HCT116 (cell line): ENCODE measurements at regions not wholly inside any gene's neighbourhood (a gene's known extent, or its start where the extent isn't known, plus 50 kb on each side); places are given as distances from the start of the nearest gene placed in this dataset.

Experiments
- ATAC-seq: fragments of 200-7000 bp; cut with Tn5 transposase; 2 replicates; pipeline ENCODE4 v1.9.1; 2020; ENCODE audit warnings: mild to moderate bottlenecking, moderate library complexity
- BruUV-seq: library from RNA; stranded (reverse); fragments of 400-500 nt; replicated peaks from 2 replicates; lab custom pipeline; 2021; lab: Mats Ljungman, UMichigan
- CTCF ChIA-PET: fragments of 300-600 bp; sonication (Branson Sonifier 250); formaldehyde crosslinking; loops from one replicate; lab custom pipeline; 2021; ENCODE audit warnings: antibody characterized with exemption; lab: Charles Lee
- POLR2A ChIA-PET: fragments of 300-600, 350-600 bp; sonication (Branson Sonifier 250); formaldehyde crosslinking; loops from one replicate; lab custom pipeline; 2021; ENCODE audit warnings: antibody characterized with exemption; lab: Charles Lee
- RAD21 ChIA-PET, 2 experiments: fragments of 300-600 bp; sonication (Branson Sonifier 250); formaldehyde crosslinking; loops; one replicate each; lab custom pipeline; 2023; ENCODE audit warnings: low total read pairs in 2 of 2; ENCODE audit not compliant: uncharacterized antibody in 2 of 2, unreplicated experiment in 2 of 2, low non-redundant PET in 1 of 2; lab: Charles Lee
- DNase-seq: peaks from one replicate; pipeline ENCODE4 v3.0.0-alpha.2; 2010; ENCODE audit warnings: low read depth, low spot score
- H2AFZ ChIP-seq: fragments of 200-600 bp; shearing (Covaris generic), sonication (generic); 2 replicates; pipeline ENCODE4 v1.6.1; 2017; ENCODE audit warnings: low read depth, mixed run types, mixed read lengths, antibody characterized with exemption, low read length; ENCODE audit not compliant: poor library complexity, severe bottlenecking
- H3K27ac ChIP-seq: 2 replicates; pipeline ENCODE4 v1.5.1; 2012; ENCODE audit warnings: low read depth, low read length
- H3K27me3 ChIP-seq: fragments of 200-600 bp; sonication (generic); 2 replicates; pipeline ENCODE4 v1.6.1; 2016; ENCODE audit warnings: mixed run types, low read length, mixed read lengths; ENCODE audit not compliant: insufficient read depth
- H3K36me3 ChIP-seq, 2 experiments: fragments of 200-500 bp in 1 of 2; fragments of 200-600 bp in 1 of 2; sonication (Bioruptor generic) in 1 of 2; sonication (generic) in 1 of 2; 2 replicates each; pipeline versions ENCODE4 v1.5.1 to v1.6.1; 2014 to 2016; ENCODE audit warnings: low read length in 2 of 2, inconsistent platforms in 1 of 2, mixed read lengths in 1 of 2, mixed run types in 1 of 2; ENCODE audit not compliant: insufficient read depth in 2 of 2, control insufficient read depth in 1 of 2
- H3K4me1 ChIP-seq, 2 experiments: fragments of 200-600 bp in 1 of 2; sonication (generic) in 1 of 2; 2 replicates each; pipeline versions ENCODE4 v1.5.1 to v1.6.1; 2012 to 2017; ENCODE audit warnings: low read length in 2 of 2, inconsistent platforms in 1 of 2, mild to moderate bottlenecking in 1 of 2, mixed read lengths in 1 of 2, mixed run types in 1 of 2, moderate library complexity in 1 of 2; ENCODE audit not compliant: insufficient read depth in 2 of 2, control insufficient read depth in 1 of 2
- H3K4me2 ChIP-seq: fragments of 200-600 bp; sonication (generic); 2 replicates; pipeline ENCODE4 v1.6.1; 2017; ENCODE audit warnings: mixed run types, low read length, mixed read lengths
- H3K4me3 ChIP-seq, 2 experiments: fragments of 200-600 bp in 1 of 2; sonication (generic) in 1 of 2; replicated peaks in 1 of 2; 2 replicates each; pipeline ENCODE4 v1.5.1; 2011 to 2016; ENCODE audit warnings: low read length in 2 of 2, control low read depth in 1 of 2, low read depth in 1 of 2, mild to moderate bottlenecking in 1 of 2, mixed read lengths in 1 of 2, mixed run types in 1 of 2
- H3K79me2 ChIP-seq: fragments of 200-600 bp; sonication (generic); 2 replicates; pipeline ENCODE4 v1.6.1; 2017; ENCODE audit warnings: mild to moderate bottlenecking, mixed run types, low read length, moderate library complexity, mixed read lengths; ENCODE audit not compliant: insufficient read depth
- H3K9ac ChIP-seq: fragments of 200-600 bp; sonication (generic); 2 replicates; pipeline ENCODE4 v1.6.1; 2016; ENCODE audit warnings: low read length, mixed read lengths
- H3K9me2 ChIP-seq: fragments of 200-600 bp; sonication (generic), shearing (Covaris generic); 2 replicates; pipeline ENCODE4 v1.6.1; 2017; ENCODE audit warnings: mixed run types, mild to moderate bottlenecking, moderate library complexity; ENCODE audit not compliant: insufficient read depth
- H3K9me3 ChIP-seq, 2 experiments: fragments of 200-500 bp in 1 of 2; fragments of 200-600 bp in 1 of 2; sonication (Bioruptor generic) in 1 of 2; sonication (generic) in 1 of 2; 2 replicates each; pipeline ENCODE4 v1.6.1; 2014 to 2017; ENCODE audit warnings: low read length in 2 of 2, mixed read lengths in 2 of 2, inconsistent platforms in 1 of 2, low read depth in 1 of 2, mild to moderate bottlenecking in 1 of 2, mixed run types in 1 of 2, moderate library complexity in 1 of 2; ENCODE audit not compliant: control insufficient read depth in 1 of 2, insufficient read depth in 1 of 2
- H4K20me1 ChIP-seq: fragments of 200-600 bp; sonication (generic), shearing (Covaris generic); 2 replicates; pipeline ENCODE4 v1.6.1; 2017; ENCODE audit warnings: mixed run types, mild to moderate bottlenecking, moderate library complexity; ENCODE audit not compliant: insufficient read depth
- ATF3 ChIP-seq: IDR thresholded peaks from 2 replicates; pipeline ENCODE4 v1.6.1; 2012
- CBX3 ChIP-seq: IDR thresholded peaks from 2 replicates; pipeline ENCODE4 v1.6.1; 2012; ENCODE audit warnings: low read depth
- ELF1 ChIP-seq: IDR thresholded peaks from 2 replicates; pipeline ENCODE4 v1.6.1; 2012; ENCODE audit warnings: low read depth, borderline replicate concordance
- EZH2 ChIP-seq: fragments of 200-600 bp; sonication (generic); IDR thresholded peaks from 2 replicates; pipeline ENCODE4 v1.6.1; 2017; ENCODE audit warnings: antibody characterized with exemption, mixed run types
- EZH2phosphoT487 ChIP-seq: fragments of 200-600 bp; IDR thresholded peaks from 2 replicates; pipeline ENCODE4 v1.6.1; 2018; ENCODE audit warnings: antibody characterized with exemption, borderline replicate concordance
- JUND ChIP-seq: IDR thresholded peaks from 2 replicates; pipeline ENCODE4 v1.6.1; 2012
- MAX ChIP-seq: IDR thresholded peaks from 2 replicates; pipeline ENCODE4 v1.6.1; 2012
- POLR2A ChIP-seq: IDR thresholded peaks from 2 replicates; pipeline ENCODE4 v1.7.0; 2011; ENCODE audit warnings: borderline replicate concordance; ENCODE audit not compliant: insufficient read depth, insufficient read length; ENCODE audit errors: extremely low read depth
- RAD21 ChIP-seq: IDR thresholded peaks from 2 replicates; pipeline ENCODE4 v1.6.1; 2012; ENCODE audit warnings: low read depth, mild to moderate bottlenecking
- SIN3A ChIP-seq: IDR thresholded peaks from 2 replicates; pipeline ENCODE4 v1.6.1; 2012; ENCODE audit warnings: low read depth
- SP1 ChIP-seq: IDR thresholded peaks from 2 replicates; pipeline ENCODE4 v1.6.1; 2012; ENCODE audit warnings: low read depth
- TCF7L2 ChIP-seq: IDR thresholded peaks from 2 replicates; pipeline ENCODE4 v1.7.0; 2011; ENCODE audit warnings: borderline replicate concordance, inconsistent platforms; ENCODE audit not compliant: insufficient read depth, insufficient read length; ENCODE audit errors: extremely low read depth
- YY1 ChIP-seq: IDR thresholded peaks from 2 replicates; pipeline ENCODE4 v1.6.1; 2011; ENCODE audit warnings: low read length, low read depth, moderate library complexity, mild to moderate bottlenecking; ENCODE audit not compliant: insufficient replicate concordance; ENCODE audit errors: extremely low read depth
- ZFX ChIP-seq: fragments of 450-650 bp; IDR thresholded peaks from 2 replicates; pipeline ENCODE4 v1.6.1; 2017
- ZNF274 ChIP-seq: fragments of 200-500 bp; sonication (Bioruptor generic); IDR thresholded peaks from 2 replicates; pipeline ENCODE4 v1.6.1; 2014; ENCODE audit warnings: mild to moderate bottlenecking, low read depth, low read length, inconsistent platforms
- intact Hi-C: fragments of 100-400 bp; cut with micrococcal nuclease; formaldehyde crosslinking; loops from 2 replicates; pipeline ENCODE4 v1.10.0; 2022
- TF ChIP-seq, protein P1 (sequence below), 3 experiments: fragments of 200-600 bp in 1 of 3; sonication (generic) in 1 of 3; IDR thresholded peaks in 2 of 3; conservative IDR thresholded peaks in 1 of 3; 2 replicates each; pipeline ENCODE4 v1.5.1; 2012 to 2017; ENCODE audit warnings: low read depth in 2 of 3, low read length in 2 of 3, antibody characterized with exemption in 1 of 3, borderline replicate concordance in 1 of 3, control low read depth in 1 of 3, mild to moderate bottlenecking in 1 of 3, mixed read lengths in 1 of 3, mixed run types in 1 of 3, moderate library complexity in 1 of 3; ENCODE audit not compliant: insufficient read depth in 1 of 3

DNA sequence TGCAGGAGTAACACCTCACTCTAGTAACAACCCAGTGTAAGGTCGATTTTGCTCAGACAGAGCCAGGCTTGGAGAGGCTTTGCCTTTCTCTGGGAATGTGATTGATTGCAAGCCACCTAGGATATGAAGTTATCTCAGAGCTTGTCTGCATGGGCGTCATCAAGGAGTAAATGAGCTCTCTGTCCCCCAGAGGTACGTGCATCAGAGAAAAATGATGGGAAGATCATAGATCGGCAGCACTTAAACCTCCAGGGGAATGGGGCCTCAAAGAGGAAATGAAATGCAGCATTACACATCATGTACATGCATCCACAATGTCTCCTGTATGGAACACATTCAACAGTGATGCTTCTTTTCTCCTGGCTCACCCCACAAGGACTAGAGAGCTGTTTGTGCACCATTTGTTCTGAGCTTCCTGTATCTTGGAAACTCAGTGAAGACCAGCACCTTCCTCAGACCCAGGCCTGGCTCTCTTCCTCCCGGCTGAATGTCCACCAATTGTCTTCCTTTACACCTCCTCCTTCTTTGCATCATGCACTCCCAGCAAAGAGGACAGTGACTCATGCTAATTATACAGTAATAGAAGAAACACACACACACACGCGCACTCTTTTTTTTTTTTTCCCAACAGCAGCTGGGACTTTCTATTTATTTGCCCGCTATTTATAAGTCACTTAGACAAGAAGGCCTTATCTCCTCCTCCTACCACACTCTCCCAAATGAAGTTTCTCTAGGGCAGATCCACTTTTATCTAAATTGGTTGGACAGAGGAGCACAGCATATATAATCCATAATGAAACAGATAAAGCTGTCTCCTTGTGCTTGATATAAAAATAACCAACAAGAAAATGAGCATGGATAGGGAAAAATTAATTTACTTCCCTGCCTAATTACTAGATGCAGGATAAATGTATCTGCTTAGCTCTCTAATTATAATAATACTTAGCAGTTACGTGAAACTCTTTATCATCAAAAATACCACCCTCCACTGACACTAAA lies 990.7 kb downstream of the CCSER2 start:
- Histone ChIP-seq H3K4me1 (no peaks in the 10 kb centered on the region), H3K36me3 (no peaks in the 10 kb centered on the region), H3K79me2 (no peaks in the 10 kb centered on the region), H3K4me2 (no peak overlapping the region), H3K27ac (no peak overlapping the region), H3K27me3 (peaks cover 3% of the 10 kb centered on the region; the same call in 1 of the 2 replicates), H3K4me3 (no peak overlapping the region), H2AFZ (no peak overlapping the region), H3K9me3 (no peaks in the 10 kb centered on the region), H4K20me1 (no peaks in the 10 kb centered on the region), H3K9me2 (no peaks in the 10 kb centered on the region), H3K9ac (no peak overlapping the region)
- BruUV-seq, result no TSS peak
- ATAC-seq (no peak), DNase-seq (no peak)
- CTCF ChIA-PET, result no interaction called here
- POLR2A ChIA-PET, result no interaction called here
- TF ChIP-seq ZFX (no peak), SIN3A (no peak), CBX3 (no peak), RAD21 (no peak), EZH2phosphoT487 (no peak), EZH2 (no peak), SP1 (no peak), JUND (no peak), ATF3 (no peak), MAX (no peak), YY1 (no peak), ZNF274 (no peak), TCF7L2 (no peak), POLR2A (no peak), ELF1 (no peak)
- TF ChIP-seq, protein P1, sequence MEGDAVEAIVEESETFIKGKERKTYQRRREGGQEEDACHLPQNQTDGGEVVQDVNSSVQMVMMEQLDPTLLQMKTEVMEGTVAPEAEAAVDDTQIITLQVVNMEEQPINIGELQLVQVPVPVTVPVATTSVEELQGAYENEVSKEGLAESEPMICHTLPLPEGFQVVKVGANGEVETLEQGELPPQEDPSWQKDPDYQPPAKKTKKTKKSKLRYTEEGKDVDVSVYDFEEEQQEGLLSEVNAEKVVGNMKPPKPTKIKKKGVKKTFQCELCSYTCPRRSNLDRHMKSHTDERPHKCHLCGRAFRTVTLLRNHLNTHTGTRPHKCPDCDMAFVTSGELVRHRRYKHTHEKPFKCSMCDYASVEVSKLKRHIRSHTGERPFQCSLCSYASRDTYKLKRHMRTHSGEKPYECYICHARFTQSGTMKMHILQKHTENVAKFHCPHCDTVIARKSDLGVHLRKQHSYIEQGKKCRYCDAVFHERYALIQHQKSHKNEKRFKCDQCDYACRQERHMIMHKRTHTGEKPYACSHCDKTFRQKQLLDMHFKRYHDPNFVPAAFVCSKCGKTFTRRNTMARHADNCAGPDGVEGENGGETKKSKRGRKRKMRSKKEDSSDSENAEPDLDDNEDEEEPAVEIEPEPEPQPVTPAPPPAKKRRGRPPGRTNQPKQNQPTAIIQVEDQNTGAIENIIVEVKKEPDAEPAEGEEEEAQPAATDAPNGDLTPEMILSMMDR (IDR thresholded peaks at IDR 0.05 in 2 of 3, conservative IDR thresholded peaks at IDR 0.05 in 1 of 3; ENCODE audit: borderline replicate concordance in 1 of 3, insufficient read depth in 1 of 3, low read depth in 2 of 3, low read length in 2 of 3), result no peak
- RAD21 ChIA-PET, result no interaction called here
- intact Hi-C loops, result no loop called here
